HG03565 (cell line): ENCODE measurements at regions not wholly inside any gene's neighbourhood (a gene's known extent, or its start where the extent isn't known, plus 50 kb on each side); places are given as distances from the start of the nearest gene placed in this dataset.
"Not testable (repeated sequence)": the region's sequence is repeated elsewhere in the genome, so short reads cannot be mapped to it uniquely, and the experiment has no call there.

Experiments
- ATAC-seq: cut with Tn5 transposase; IDR thresholded peaks from one replicate; pipeline ENCODE4 v1.9.1; 2021; ENCODE audit warnings: mild to moderate bottlenecking, moderate library complexity; ENCODE audit not compliant: unreplicated experiment

- not testable (repeated sequence) for ATAC-seq
Observed at GRCh38 chr2:87476223-87476872, 271.5 kb upstream of the PLGLB2 start.

GRCh38 chr2:87476936-87477335 lies 271.0 kb upstream of the PLGLB2 start:
- not testable (repeated sequence) for ATAC-seq

GRCh38 chr2:87477669-87478428 lies 270.0 kb upstream of the PLGLB2 start:
- not testable (repeated sequence) for ATAC-seq

DNA sequence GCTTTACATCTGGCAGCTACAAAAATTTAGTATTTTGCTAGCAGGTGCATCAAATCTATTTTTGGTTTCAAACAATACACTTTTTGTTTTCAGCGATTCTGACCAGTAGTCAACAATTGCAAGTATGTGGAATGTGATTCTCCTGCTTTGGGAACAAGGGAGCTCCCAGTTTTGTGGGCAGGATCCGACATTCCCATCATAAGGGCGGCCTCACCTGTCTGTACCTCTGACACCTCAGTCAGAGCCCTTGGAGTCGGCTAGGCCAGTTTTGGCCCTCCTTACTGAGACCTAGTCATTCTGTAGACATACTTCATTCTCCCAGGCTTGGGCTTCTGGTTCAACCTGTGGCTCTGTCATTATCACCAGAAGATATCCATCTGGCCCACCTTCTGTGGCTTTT lies 269.0 kb upstream of the PLGLB2 start:
- not testable (repeated sequence) for ATAC-seq

GRCh38 chr2:87483093-87483680 lies 264.7 kb upstream of the PLGLB2 start:
- not testable (repeated sequence) for ATAC-seq

GRCh38 chr2:87484363-87484762 lies 263.5 kb upstream of the PLGLB2 start:
- not testable (repeated sequence) for ATAC-seq

- ATAC-seq, result not testable (repeated sequence)
Observed at GRCh38 chr2:87485455-87485854, 262.4 kb upstream of the PLGLB2 start.

DNA sequence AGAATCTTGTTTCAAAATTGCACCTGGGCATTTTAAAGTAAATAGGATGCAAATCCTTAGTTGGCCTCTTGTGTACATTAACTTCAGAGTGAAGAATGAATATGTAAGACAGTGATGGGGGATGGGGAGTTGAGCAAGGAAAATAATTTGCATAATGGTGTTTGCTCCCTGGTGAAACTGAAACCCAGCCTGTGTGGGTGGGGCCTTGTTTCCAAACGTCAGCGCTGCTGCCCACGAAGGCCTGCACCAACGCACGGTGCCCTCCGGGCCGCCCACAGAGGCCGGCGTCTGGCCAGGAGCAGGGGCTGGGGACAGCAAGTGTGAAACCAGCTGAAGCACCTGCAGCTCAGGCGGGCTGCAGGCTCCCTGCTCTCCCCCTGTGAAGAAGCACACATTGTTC lies 262.0 kb upstream of the PLGLB2 start:
- peak; percentile 72 for ATAC-seq

- ATAC-seq, result not testable (repeated sequence)
Observed at GRCh38 chr2:87486413-87486812, 261.5 kb upstream of the PLGLB2 start.

DNA sequence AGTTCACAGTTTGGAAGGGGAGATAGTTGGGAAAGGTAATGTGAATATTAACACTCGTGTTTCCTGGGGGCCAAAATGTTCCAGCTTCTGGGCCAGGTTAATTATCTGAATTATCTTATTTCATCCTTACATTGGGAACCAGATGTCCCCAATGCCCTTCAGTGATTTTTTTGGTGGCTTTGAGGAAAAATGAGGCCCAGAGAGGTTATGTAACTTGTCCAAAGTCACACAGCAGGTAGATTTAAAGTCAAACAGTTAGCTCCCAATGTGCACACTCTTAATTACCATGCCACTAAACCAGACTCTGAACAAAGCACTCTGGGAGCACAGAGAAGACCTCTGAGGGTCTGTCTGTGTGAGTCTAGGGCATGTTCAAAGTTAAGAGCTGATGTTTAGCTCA lies 259.9 kb upstream of the PLGLB2 start:
- ATAC-seq, result not testable (repeated sequence)

GRCh38 chr2:87488991-87489390 lies 258.9 kb upstream of the PLGLB2 start:
- ATAC-seq, result not testable (repeated sequence)

GRCh38 chr2:87494846-87495245 lies 253.0 kb upstream of the PLGLB2 start:
- not testable (repeated sequence) for ATAC-seq

DNA sequence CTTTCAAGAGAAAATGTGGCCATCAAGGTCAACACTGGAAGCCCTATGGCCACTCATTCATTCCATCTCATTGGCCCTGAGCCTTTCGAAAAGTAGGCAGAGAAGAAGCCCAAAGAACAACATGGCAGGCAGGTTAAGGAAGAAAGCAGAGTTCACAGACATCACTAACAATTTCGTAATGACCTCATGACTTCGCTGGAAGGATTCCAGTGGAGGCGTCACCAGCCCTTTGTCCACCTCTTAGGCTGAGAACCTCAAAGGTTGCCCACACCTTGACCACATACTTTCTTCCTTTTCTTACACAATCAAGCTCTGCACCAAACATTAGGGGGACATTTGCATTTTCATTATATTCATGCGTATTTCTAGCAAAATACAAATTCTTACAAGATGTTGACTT lies 252.4 kb upstream of the PLGLB2 start:
- ATAC-seq, result not testable (repeated sequence)

GRCh38 chr2:87496036-87497006 lies 251.6 kb upstream of the PLGLB2 start:
- peak; percentile 84 for ATAC-seq

DNA sequence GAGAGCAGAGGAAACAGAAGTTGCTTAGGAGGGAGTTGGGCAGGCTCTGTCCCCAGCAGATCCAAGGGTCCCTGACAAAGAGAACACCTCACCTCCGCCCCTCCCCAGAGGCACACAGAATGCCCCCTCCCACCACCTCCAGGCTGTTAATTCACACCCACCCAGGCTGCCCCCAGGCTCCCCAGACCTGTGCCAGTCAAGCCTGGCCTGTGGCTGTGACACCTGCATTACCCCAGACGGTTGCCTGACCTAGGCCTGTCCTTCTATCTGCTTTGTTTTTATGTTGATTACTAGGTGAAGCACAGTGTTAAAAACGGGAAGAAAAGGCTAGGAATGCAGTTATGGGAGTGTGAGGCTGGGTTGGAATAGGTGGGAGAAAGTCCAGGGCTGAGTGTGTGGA lies 250.8 kb upstream of the PLGLB2 start:
- ATAC-seq, result not testable (repeated sequence)

- ATAC-seq, result not testable (repeated sequence)
Observed at GRCh38 chr2:87497700-87498099, 250.2 kb upstream of the PLGLB2 start.

GRCh38 chr2:87498169-87498853 lies 249.6 kb upstream of the PLGLB2 start:
- ATAC-seq, result peak; percentile 67

DNA sequence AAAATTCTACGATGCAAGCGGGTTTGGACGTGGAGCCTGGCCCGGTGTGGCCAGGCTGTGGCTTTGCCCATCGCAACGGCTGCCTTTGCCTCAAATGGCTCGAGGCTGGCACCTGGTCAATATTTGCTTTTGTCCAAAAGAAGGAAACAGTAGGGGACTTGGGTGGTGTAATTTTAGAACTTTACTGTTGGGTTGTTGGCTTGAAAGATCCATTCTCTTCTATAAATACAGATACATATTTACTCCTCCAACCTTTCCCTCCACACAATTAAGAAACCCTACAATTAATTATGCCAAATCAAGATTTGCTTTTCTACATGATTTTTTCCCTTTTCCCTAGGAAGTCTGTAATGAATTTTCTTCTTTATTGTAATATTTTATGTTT lies 249.0 kb upstream of the PLGLB2 start:
- ATAC-seq, result not testable (repeated sequence)

- ATAC-seq, result not testable (repeated sequence)
Observed at GRCh38 chr2:87499860-87500259, 248.0 kb upstream of the PLGLB2 start.

DNA sequence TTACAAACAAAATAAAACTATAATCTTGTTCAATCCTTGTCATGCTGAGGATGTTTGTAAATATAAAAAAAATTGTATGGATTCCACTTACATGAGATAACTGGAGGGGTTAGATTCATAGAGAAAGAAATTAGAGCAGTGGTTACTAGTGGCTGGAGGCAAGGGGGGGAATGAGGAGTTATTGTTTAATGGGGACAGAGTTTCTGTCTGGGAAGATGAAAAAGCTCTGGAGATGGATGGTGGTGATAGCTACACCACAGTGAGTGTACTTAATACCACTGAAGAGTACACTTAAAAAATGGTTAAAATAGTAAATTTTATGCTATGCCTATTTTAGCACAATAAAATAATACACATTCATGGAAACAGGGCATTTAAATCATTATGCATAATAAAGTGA lies 247.5 kb upstream of the PLGLB2 start:
- ATAC-seq, result not testable (repeated sequence)
